ENCODE measurements at regions not wholly inside any gene's neighbourhood (a gene's known extent, or its start where the extent isn't known, plus 50 kb on each side); places are given as distances from the start of the nearest gene placed in this dataset.

- ATAC-seq (ENCODE audit: low FRiP score) (no peak), DNase-seq (no peak)
- Histone ChIP-seq H3K27me3 (ENCODE audit: control insufficient read depth in 1 of 2, insufficient read depth in 2 of 2, low read length in 1 of 2) (no peaks in the 10 kb centered on the region), H3K4me1 (ENCODE audit: control insufficient read depth in 1 of 2, insufficient read depth in 2 of 2, low read length in 2 of 2) (no peaks in the 10 kb centered on the region), H3K4me3 (ENCODE audit: low read length in 2 of 2) (no peak overlapping the region), H3K27ac (ENCODE audit: low read depth in 1 of 2, low read length in 2 of 2) (no peak overlapping the region), H3K36me3 (ENCODE audit: control insufficient read depth in 1 of 2, insufficient read depth in 2 of 2, low read length in 1 of 2) (no peaks in the 10 kb centered on the region), H3K9me3 (ENCODE audit: control insufficient read depth, low read length) (peaks cover 1% of the 10 kb centered on the region)
- 52 to 57% methylated on average over 3 of the region's 3 CpGs for WGBS, 2 donors
- intact Hi-C loops (cut with DNase I) = no loop called here
Measured at GRCh38 chr18:51734576-51734975, 537.1 kb upstream of the MEX3C start.

DNA sequence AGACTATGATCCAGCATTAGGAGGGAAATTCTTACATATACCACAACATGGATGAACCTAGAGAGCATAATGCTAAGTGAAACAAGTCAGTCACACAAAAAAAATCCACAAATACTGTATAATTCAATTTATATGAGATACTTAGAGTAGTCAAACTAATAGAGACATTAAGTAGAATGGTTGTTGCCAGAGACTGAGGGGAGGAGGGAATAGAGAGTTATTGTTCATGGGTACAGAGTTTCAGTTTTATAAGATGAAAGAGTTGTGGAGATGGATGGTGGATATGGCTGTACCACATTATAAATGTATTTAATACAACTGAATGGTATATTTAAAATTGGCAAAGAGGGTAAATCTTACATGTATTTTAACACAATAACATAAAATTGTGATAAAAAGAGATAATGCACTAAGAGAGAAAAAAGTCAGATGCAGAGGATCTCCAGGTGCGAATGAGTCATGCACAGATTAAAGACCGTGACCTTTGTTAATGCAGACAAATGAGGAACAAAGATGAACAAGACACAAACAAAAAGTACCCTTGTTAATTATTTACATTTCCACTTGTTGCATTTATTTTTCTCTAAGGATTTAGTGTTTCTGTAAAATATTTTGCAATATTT is 541.7 kb upstream of the MEX3C start:
- DNase-seq = no peak
- Histone ChIP-seq H3K27me3 (ENCODE audit: control insufficient read depth in 1 of 2, insufficient read depth in 2 of 2, low read length in 1 of 2) (no peaks in the 10 kb centered on the region), H3K4me3 (ENCODE audit: low read length in 2 of 2) (no peak overlapping the region), H3K36me3 (ENCODE audit: control insufficient read depth in 1 of 2, insufficient read depth in 2 of 2, low read length in 1 of 2) (no peaks in the 10 kb centered on the region), H3K4me1 (ENCODE audit: control insufficient read depth in 1 of 2, insufficient read depth in 2 of 2, low read length in 2 of 2) (no peaks in the 10 kb centered on the region), H3K27ac (ENCODE audit: low read depth in 1 of 2, low read length in 2 of 2) (no peak overlapping the region), H3K9me3 (ENCODE audit: control insufficient read depth, low read length) (no peaks in the 10 kb centered on the region)
- intact Hi-C loops (cut with DNase I) = no loop called here
- 85 to 94% methylated on average over 2 of the region's 2 CpGs for WGBS, 2 donors
- ATAC-seq (ENCODE audit: low FRiP score) = no peak

- WGBS, 2 donors = 73 to 81% methylated on average over 4 of the region's 4 CpGs
- Histone ChIP-seq H3K27ac (ENCODE audit: low read depth in 1 of 2, low read length in 2 of 2) (no peak overlapping the region), H3K9me3 (ENCODE audit: control insufficient read depth, low read length) (peaks cover 2% of the 10 kb centered on the region), H3K27me3 (ENCODE audit: control insufficient read depth in 1 of 2, insufficient read depth in 2 of 2, low read length in 1 of 2) (no peaks in the 10 kb centered on the region), H3K4me1 (ENCODE audit: control insufficient read depth in 1 of 2, insufficient read depth in 2 of 2, low read length in 2 of 2) (no peaks in the 10 kb centered on the region), H3K36me3 (ENCODE audit: control insufficient read depth in 1 of 2, insufficient read depth in 2 of 2, low read length in 1 of 2) (no peaks in the 10 kb centered on the region), H3K4me3 (ENCODE audit: low read length in 2 of 2) (no peak overlapping the region)
- ATAC-seq (ENCODE audit: low FRiP score) (no peak), DNase-seq (no peak)
- intact Hi-C loops (cut with DNase I) = loop anchor here in 1 of 2 donors (10.0 kb wide), 1 partner anchor 103 kb away; no protein-coding TSS in a partner anchor
Measured at GRCh38 chr18:51751901-51752300, 554.4 kb upstream of the MEX3C start.

DNA sequence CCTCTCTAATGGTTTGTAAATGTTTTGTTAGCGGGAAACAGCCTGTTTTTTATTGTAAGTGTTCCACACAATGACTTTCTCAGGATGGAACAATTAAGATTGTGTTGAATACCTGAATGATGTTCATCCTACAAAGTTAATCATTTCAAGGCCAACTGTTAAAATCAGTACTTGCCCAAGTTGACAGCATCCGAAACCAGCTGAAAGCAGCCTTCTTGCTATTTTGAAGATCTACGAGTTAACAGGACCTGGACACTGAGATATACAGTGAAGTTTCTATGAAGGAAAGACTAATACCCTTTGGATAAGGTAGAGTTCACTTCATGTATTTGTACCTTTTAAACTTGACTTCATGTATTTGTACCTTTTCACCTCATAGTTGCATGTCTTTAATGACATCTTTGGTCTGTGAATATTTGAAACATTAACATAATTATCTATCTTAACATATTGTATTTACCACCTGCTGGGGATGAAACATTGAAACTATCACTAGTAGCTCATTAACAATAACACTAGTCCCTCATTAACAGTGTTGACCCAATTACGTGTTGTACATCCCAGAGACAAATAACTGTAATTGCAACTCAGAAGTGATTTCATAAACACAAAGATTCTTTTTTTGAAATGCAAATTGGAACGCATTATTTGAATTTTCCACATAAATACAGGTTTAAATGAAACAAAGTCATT is 556.0 kb upstream of the MEX3C start:
- no peak for DNase-seq
- Histone ChIP-seq H3K27me3 (ENCODE audit: control insufficient read depth in 1 of 2, insufficient read depth in 2 of 2, low read length in 1 of 2) (no peaks in the 10 kb centered on the region), H3K4me3 (ENCODE audit: low read length in 2 of 2) (no peak overlapping the region), H3K9me3 (ENCODE audit: control insufficient read depth, low read length) (peaks cover 2% of the 10 kb centered on the region), H3K4me1 (ENCODE audit: control insufficient read depth in 1 of 2, insufficient read depth in 2 of 2, low read length in 2 of 2) (no peaks in the 10 kb centered on the region), H3K27ac (ENCODE audit: low read depth in 1 of 2, low read length in 2 of 2) (no peak overlapping the region), H3K36me3 (ENCODE audit: control insufficient read depth in 1 of 2, insufficient read depth in 2 of 2, low read length in 1 of 2) (no peaks in the 10 kb centered on the region)
- WGBS, 2 donors = 75% methylated on average over 5 of the region's 5 CpGs
- ATAC-seq (ENCODE audit: low FRiP score) = no peak
- intact Hi-C loops (cut with DNase I) = loop anchor here in 1 of 2 donors (10.0 kb wide), 1 partner anchor 101 kb away; no protein-coding TSS in a partner anchor

- no peaks in the 10 kb centered on the region for H3K36me3 ChIP-seq (ENCODE audit: control insufficient read depth in 1 of 2, insufficient read depth in 2 of 2, low read length in 1 of 2)
- no peak overlapping the region for H3K27ac ChIP-seq (ENCODE audit: low read depth in 1 of 2, low read length in 2 of 2)
- peaks cover 2% of the 10 kb centered on the region for H3K9me3 ChIP-seq (ENCODE audit: control insufficient read depth, low read length)
- no peak for ATAC-seq (ENCODE audit: low FRiP score)
- intact Hi-C loops (cut with DNase I) = loop anchor here in 1 of 2 donors (10.0 kb wide), 1 partner anchor 100 kb away; no protein-coding TSS in a partner anchor
- no peaks in the 10 kb centered on the region for H3K27me3 ChIP-seq (ENCODE audit: control insufficient read depth in 1 of 2, insufficient read depth in 2 of 2, low read length in 1 of 2)
- no peaks in the 10 kb centered on the region for H3K4me1 ChIP-seq (ENCODE audit: control insufficient read depth in 1 of 2, insufficient read depth in 2 of 2, low read length in 2 of 2)
- no peak overlapping the region for H3K4me3 ChIP-seq (ENCODE audit: low read length in 2 of 2)
- DNase-seq = no peak
- WGBS, 2 donors = 14 to 28% methylated on average over 4 of the region's 4 CpGs
Measured at GRCh38 chr18:51754566-51754965, 557.1 kb upstream of the MEX3C start.

DNA sequence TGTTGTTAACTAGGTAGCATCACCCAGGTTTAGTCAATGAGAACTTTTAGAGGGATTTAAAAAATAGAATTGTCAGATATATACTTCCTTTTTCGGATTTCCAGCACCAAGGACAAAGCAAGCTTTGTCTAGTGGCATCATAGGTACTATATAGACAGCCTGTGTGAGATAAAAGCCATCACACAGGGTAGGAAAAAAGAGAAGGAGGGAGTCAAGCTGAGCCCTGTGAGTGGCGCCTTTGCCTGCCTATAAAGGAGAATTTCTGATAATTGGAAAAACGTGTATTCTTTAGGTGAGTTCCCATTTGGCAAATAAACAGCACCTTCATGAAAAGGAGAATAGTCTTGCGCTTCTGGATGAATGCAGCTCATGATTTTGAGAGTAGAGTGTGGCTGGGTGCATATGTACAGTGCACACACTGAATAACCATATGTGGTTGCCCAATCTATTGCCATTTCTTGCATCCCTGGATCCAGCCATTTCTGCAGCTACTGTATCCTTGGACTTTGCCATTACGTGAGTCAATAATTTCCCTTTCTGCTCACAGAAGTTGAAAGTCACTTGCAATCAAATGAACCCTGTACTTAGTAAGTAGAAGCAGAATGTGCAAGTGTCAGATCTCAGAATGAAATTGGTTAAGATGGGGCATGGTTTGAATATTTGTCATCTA is 559.9 kb upstream of the MEX3C start:
- no peak overlapping the region for H3K27ac ChIP-seq (ENCODE audit: low read depth in 1 of 2, low read length in 2 of 2)
- WGBS, 2 donors = 69 to 75% methylated on average over 5 of the region's 5 CpGs
- H3K4me3 ChIP-seq (ENCODE audit: low read length in 2 of 2) = no peak overlapping the region

GRCh38 chr18:51762373-51762772 is 564.9 kb upstream of the MEX3C start:
- WGBS, 2 donors = 51 to 55% methylated on average over 1 of the region's 1 CpG
- DNase-seq (no peak), ATAC-seq (ENCODE audit: low FRiP score) (no peak)
- Histone ChIP-seq H3K4me3 (ENCODE audit: low read length in 2 of 2) (no peak overlapping the region), H3K27me3 (ENCODE audit: control insufficient read depth in 1 of 2, insufficient read depth in 2 of 2, low read length in 1 of 2) (no peaks in the 10 kb centered on the region), H3K27ac (ENCODE audit: low read depth in 1 of 2, low read length in 2 of 2) (no peak overlapping the region), H3K4me1 (ENCODE audit: control insufficient read depth in 1 of 2, insufficient read depth in 2 of 2, low read length in 2 of 2) (no peaks in the 10 kb centered on the region), H3K36me3 (ENCODE audit: control insufficient read depth in 1 of 2, insufficient read depth in 2 of 2, low read length in 1 of 2) (no peaks in the 10 kb centered on the region), H3K9me3 (ENCODE audit: control insufficient read depth, low read length) (peaks cover 1% of the 10 kb centered on the region)
- intact Hi-C loops (cut with DNase I) = no loop called here

More for the DNA sequence above, 559.9 kb upstream of the MEX3C start:
- no peaks in the 10 kb centered on the region for H3K36me3 ChIP-seq (ENCODE audit: control insufficient read depth in 1 of 2, insufficient read depth in 2 of 2, low read length in 1 of 2)
- intact Hi-C loops (cut with DNase I) = loop anchor here in 1 of 2 donors (10.0 kb wide), 1 partner anchor 97 kb away; no protein-coding TSS in a partner anchor
- DNase-seq (no peak), ATAC-seq (ENCODE audit: low FRiP score) (no peak)
- no peaks in the 10 kb centered on the region for H3K27me3 ChIP-seq (ENCODE audit: control insufficient read depth in 1 of 2, insufficient read depth in 2 of 2, low read length in 1 of 2)
- no peaks in the 10 kb centered on the region for H3K9me3 ChIP-seq (ENCODE audit: control insufficient read depth, low read length)
- H3K4me1 ChIP-seq (ENCODE audit: control insufficient read depth in 1 of 2, insufficient read depth in 2 of 2, low read length in 2 of 2) = no peaks in the 10 kb centered on the region

GRCh38 chr18:51765606-51766360 is 568.3 kb upstream of the MEX3C start:
- 66 to 67% methylated on average over 3 of the region's 3 CpGs for WGBS, 2 donors
- DNase-seq (no peak), ATAC-seq (ENCODE audit: low FRiP score) (no peak)

More at GRCh38 chr18:51765606-51766360, 568.3 kb upstream of the MEX3C start:
- no peaks in the 10 kb centered on the region for H3K27me3 ChIP-seq (ENCODE audit: control insufficient read depth in 1 of 2, insufficient read depth in 2 of 2, low read length in 1 of 2)
- H3K27ac ChIP-seq (ENCODE audit: low read depth in 1 of 2, low read length in 2 of 2) = no peak overlapping the region
- H3K9me3 ChIP-seq (ENCODE audit: control insufficient read depth, low read length) = peaks cover 1% of the 10 kb centered on the region
- H3K36me3 ChIP-seq (ENCODE audit: control insufficient read depth in 1 of 2, insufficient read depth in 2 of 2, low read length in 1 of 2) = no peaks in the 10 kb centered on the region
- no peak overlapping the region for H3K4me3 ChIP-seq (ENCODE audit: low read length in 2 of 2)
- intact Hi-C loops (cut with DNase I) = no loop called here
- H3K4me1 ChIP-seq (ENCODE audit: control insufficient read depth in 1 of 2, insufficient read depth in 2 of 2, low read length in 2 of 2) = no peaks in the 10 kb centered on the region
